Ovary (tissue), 3 donors: ENCODE measurements at regions not wholly inside any gene's neighbourhood (a gene's known extent, or its start where the extent isn't known, plus 50 kb on each side); places are given as distances from the start of the nearest gene placed in this dataset.

Experiments used
- EP300 ChIP-seq: sonication (generic); formaldehyde crosslinking; IDR thresholded peaks from one replicate; pipeline ENCODE4 v1.6.1; 2017; ENCODE audit warnings: antibody characterized with exemption
- POLR2A ChIP-seq: fragments of 450-650 bp; IDR thresholded peaks from one replicate; pipeline ENCODE4 v1.6.1; 2017; ENCODE audit warnings: antibody characterized with exemption, mild to moderate bottlenecking, moderate library complexity
- TF ChIP-seq, protein P1 (sequence below), 3 donors: fragments of 450-650 bp in 2 of 3; fragments of 200-600 bp in 1 of 3; IDR thresholded peaks; one replicate each; pipeline versions ENCODE4 v1.5.1 to v1.8.0; 2016 to 2022; ENCODE audit warnings: antibody characterized with exemption in 3 of 3, mild to moderate bottlenecking in 1 of 3
- donor health status: DM: no; HTN: no; CAD: no.

DNA sequence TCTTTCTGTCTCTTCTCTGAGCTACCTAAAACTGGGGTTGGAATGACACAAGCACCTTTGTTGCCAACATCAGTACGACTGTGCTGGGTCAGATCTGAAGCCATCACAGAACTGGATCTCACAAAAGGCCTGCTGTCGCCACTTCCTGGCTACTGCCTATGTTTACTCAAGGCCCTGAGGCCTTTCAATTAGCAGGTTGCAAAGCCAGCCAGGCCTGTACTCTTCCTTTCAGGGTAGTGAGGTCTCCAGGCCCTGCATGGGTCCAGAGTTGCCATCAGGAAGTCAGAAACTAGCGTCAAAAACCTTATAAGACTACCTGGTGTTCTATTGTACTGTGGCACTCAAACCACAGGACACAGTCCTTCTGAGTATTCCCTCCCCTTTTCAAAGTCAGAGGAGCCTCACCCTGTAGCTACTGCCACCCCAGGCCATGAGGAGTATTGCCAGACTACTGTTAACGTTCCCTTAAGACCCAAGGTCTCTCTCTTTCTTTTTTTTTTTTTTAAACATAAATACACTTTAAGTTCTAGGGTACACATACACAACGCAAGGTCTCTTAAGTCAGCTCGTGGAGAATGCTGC lies 937.4 kb upstream of the GJE1 start:
- TF ChIP-seq, protein P1, sequence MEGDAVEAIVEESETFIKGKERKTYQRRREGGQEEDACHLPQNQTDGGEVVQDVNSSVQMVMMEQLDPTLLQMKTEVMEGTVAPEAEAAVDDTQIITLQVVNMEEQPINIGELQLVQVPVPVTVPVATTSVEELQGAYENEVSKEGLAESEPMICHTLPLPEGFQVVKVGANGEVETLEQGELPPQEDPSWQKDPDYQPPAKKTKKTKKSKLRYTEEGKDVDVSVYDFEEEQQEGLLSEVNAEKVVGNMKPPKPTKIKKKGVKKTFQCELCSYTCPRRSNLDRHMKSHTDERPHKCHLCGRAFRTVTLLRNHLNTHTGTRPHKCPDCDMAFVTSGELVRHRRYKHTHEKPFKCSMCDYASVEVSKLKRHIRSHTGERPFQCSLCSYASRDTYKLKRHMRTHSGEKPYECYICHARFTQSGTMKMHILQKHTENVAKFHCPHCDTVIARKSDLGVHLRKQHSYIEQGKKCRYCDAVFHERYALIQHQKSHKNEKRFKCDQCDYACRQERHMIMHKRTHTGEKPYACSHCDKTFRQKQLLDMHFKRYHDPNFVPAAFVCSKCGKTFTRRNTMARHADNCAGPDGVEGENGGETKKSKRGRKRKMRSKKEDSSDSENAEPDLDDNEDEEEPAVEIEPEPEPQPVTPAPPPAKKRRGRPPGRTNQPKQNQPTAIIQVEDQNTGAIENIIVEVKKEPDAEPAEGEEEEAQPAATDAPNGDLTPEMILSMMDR (IDR thresholded peaks at IDR 0.05): no peak
- TF ChIP-seq POLR2A: no peak
- TF ChIP-seq EP300: no peak
